C4-2B (cell line): ENCODE measurements at regions not wholly inside any gene's neighbourhood (a gene's known extent, or its start where the extent isn't known, plus 50 kb on each side); places are given as distances from the start of the nearest gene placed in this dataset.

Experiments
- ZFX ChIP-seq: fragments of 450-650 bp; IDR thresholded peaks from 2 replicates; pipeline ENCODE4 v1.6.1; 2017
- TF ChIP-seq, protein P1 (sequence below): fragments of 450-650 bp; conservative IDR thresholded peaks from 2 replicates; pipeline ENCODE4 v1.5.1; 2017; ENCODE audit warnings: mild to moderate bottlenecking

DNA sequence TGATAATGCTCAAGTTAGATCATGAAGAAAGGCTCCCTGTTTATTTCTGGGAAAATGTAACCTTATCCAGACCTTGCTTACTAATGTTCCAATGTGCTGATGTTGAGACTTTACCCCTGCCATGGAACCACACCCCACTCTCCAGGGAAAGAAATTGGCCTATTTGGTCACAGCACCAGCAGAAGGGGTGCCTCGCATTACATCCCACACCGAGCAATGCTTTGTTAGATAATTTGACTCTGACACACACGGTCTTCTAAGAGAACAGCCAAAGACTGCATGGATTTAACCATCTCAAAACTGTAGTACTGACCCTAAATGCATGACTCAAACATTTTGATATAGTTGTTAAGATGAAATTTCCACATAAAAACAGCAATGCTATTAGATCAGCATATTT lies 152.1 kb upstream of the CCDC150 start:
- TF ChIP-seq, protein P1, sequence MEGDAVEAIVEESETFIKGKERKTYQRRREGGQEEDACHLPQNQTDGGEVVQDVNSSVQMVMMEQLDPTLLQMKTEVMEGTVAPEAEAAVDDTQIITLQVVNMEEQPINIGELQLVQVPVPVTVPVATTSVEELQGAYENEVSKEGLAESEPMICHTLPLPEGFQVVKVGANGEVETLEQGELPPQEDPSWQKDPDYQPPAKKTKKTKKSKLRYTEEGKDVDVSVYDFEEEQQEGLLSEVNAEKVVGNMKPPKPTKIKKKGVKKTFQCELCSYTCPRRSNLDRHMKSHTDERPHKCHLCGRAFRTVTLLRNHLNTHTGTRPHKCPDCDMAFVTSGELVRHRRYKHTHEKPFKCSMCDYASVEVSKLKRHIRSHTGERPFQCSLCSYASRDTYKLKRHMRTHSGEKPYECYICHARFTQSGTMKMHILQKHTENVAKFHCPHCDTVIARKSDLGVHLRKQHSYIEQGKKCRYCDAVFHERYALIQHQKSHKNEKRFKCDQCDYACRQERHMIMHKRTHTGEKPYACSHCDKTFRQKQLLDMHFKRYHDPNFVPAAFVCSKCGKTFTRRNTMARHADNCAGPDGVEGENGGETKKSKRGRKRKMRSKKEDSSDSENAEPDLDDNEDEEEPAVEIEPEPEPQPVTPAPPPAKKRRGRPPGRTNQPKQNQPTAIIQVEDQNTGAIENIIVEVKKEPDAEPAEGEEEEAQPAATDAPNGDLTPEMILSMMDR = no peak
- TF ChIP-seq ZFX = no peak
